ENCODE measurements at regions not wholly inside any gene's neighbourhood (a gene's known extent, or its start where the extent isn't known, plus 50 kb on each side); places are given as distances from the start of the nearest gene placed in this dataset.

DNA sequence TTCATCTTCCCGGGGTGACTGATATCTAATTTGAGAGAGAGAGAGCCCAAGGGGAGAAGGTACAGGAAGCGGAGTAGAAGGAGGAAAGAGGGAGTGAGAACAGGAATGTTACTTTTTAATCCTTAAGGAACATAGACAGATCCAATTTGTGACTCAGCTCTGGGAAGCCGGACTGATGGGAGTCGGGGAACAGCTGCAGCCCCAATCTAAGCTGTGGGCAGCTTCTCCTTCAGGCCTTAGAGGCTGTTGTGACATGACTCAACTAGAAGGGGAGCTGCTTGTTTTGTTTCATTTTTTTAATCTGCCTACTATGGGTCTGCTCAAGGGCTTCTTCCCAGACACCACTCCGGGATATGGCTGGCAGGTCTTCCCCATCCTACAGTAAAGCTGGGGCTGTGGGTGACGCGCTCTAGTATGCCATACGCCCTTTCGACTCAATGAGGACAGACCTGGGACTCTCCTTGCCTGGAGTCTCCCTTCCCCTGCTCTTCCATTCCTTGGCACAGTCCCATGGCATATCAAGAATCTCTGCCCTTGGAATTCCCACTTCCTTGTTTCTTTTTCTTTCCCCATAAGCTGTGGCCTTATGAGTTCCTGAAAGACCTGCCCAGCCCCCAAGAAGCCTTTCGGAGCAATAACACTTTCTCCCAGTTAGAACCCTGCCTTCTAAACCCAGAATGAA, 103.3 kb upstream of the AKIP1 start:
- 80% methylated on average over 7 of the region's 10 CpGs for WGBS (ENCODE audit: insufficient coverage, low coverage, low lambda C conversion rate, missing lambda C conversion rate)
- intact Hi-C loops (cut with DNase I): loop anchor here in 1 of 2 donors (10.0 kb wide), 1 partner anchor 103 kb away; no protein-coding TSS in a partner anchor
- DNase-seq: no peak

DNA sequence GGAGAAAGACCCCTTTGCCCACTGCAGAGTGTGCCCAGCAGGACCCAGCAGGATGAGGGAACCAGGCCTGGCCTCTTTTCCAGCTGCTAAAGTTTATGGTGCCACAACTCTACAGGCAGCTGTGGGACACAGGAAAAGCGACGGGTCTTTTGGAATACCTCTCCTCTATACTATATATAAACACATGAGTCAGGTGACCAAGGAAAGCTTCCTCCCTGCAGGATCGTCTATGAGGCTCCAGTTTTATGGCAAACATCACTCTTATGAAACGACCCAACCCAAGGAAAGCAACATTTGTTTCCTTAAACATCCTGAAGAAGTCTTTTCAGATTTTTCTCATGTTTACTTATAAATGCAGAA, 102.8 kb upstream of the AKIP1 start:
- DNase-seq: no peak
- ATAC-seq: no peak
- intact Hi-C loops (cut with DNase I): loop anchor here in 1 of 2 donors (10.0 kb wide), 1 partner anchor 103 kb away; no protein-coding TSS in a partner anchor
- Histone ChIP-seq H3K4me1 (peaks cover 0 to 18% (median 0%) of the 10 kb centered on the region in 4 donors), H3K9me3 (no peaks in the 10 kb centered on the region), H3K27me3 (no peaks in the 10 kb centered on the region), H3K36me3 (no peaks in the 10 kb centered on the region), H3K4me3 (no peak overlapping the region), H3K27ac (peak overlapping the region in 1 of 3 donors; percentile 29)
- WGBS (ENCODE audit: insufficient coverage, low coverage, low lambda C conversion rate, missing lambda C conversion rate): 22% methylated on average over 2 of the region's 4 CpGs
- no peak for TF ChIP-seq POLR2A (IDR thresholded peaks at IDR 0.05)
- TF ChIP-seq, protein P1, sequence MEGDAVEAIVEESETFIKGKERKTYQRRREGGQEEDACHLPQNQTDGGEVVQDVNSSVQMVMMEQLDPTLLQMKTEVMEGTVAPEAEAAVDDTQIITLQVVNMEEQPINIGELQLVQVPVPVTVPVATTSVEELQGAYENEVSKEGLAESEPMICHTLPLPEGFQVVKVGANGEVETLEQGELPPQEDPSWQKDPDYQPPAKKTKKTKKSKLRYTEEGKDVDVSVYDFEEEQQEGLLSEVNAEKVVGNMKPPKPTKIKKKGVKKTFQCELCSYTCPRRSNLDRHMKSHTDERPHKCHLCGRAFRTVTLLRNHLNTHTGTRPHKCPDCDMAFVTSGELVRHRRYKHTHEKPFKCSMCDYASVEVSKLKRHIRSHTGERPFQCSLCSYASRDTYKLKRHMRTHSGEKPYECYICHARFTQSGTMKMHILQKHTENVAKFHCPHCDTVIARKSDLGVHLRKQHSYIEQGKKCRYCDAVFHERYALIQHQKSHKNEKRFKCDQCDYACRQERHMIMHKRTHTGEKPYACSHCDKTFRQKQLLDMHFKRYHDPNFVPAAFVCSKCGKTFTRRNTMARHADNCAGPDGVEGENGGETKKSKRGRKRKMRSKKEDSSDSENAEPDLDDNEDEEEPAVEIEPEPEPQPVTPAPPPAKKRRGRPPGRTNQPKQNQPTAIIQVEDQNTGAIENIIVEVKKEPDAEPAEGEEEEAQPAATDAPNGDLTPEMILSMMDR (IDR thresholded peaks at IDR 0.05): no peak

More for the DNA sequence above, 103.3 kb upstream of the AKIP1 start:
- TF ChIP-seq, protein P1 (IDR thresholded peaks at IDR 0.05): no peak
- TF ChIP-seq POLR2A (IDR thresholded peaks at IDR 0.05): no peak
- Histone ChIP-seq H3K4me1 (peaks cover 0 to 18% (median 0%) of the 10 kb centered on the region in 4 donors), H3K9me3 (no peaks in the 10 kb centered on the region), H3K36me3 (no peaks in the 10 kb centered on the region), H3K27me3 (no peaks in the 10 kb centered on the region), H3K27ac (peak overlapping the region in 1 of 3 donors; percentile 29), H3K4me3 (no peak overlapping the region)
- ATAC-seq: no peak

DNA sequence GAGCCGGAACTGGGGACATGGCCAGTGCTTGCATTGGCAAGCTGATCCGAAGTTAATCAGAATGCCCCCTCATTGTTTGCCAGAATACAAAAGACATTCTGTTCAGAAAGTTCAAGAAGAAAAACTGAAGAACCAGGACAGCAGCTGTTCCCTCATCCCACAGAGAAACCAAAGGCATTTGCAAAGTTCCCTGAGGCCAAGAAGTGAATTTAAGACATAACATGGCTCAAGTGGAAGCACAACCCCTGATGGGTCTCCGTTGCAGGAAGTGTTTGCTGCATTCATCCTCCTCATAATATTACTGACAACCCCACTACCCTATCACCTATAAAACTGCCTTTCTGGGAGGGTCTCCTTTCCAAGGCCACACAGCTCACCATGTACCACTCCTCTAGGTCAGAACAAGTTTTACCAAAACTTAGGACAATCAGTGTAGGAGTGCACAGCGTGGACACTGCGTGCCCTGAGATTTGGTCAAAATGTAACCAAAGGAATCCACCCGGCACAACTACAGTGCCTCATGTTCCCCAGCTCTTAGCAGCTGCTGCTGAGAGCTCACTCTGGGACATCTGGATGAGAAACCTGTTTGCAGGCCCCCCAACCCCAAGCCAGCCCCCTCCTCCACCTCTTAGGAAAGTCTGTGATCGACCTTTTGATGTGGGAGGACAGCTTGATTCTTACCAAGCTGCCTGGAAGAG, 101.6 kb upstream of the AKIP1 start:
- H3K36me3 ChIP-seq: no peaks in the 10 kb centered on the region
- H3K4me3 ChIP-seq: peak overlapping the region in 1 of 3 donors; percentile 30
- WGBS (ENCODE audit: insufficient coverage, low coverage, low lambda C conversion rate, missing lambda C conversion rate): 82% methylated on average over 5 of the region's 7 CpGs
- peaks cover 0 to 18% (median 0%) of the 10 kb centered on the region in 4 donors for H3K4me1 ChIP-seq
- no peaks in the 10 kb centered on the region for H3K27me3 ChIP-seq
- intact Hi-C loops (cut with DNase I): loop anchor here in 1 of 2 donors (10.0 kb wide), 1 partner anchor 105 kb away; no protein-coding TSS in a partner anchor
- no peaks in the 10 kb centered on the region for H3K9me3 ChIP-seq
- no peak overlapping the region for H3K27ac ChIP-seq
- DNase-seq: no peak
- no peak for ATAC-seq
- TF ChIP-seq, protein P1 (IDR thresholded peaks at IDR 0.05): no peak
- no peak for TF ChIP-seq POLR2A (IDR thresholded peaks at IDR 0.05)

DNA sequence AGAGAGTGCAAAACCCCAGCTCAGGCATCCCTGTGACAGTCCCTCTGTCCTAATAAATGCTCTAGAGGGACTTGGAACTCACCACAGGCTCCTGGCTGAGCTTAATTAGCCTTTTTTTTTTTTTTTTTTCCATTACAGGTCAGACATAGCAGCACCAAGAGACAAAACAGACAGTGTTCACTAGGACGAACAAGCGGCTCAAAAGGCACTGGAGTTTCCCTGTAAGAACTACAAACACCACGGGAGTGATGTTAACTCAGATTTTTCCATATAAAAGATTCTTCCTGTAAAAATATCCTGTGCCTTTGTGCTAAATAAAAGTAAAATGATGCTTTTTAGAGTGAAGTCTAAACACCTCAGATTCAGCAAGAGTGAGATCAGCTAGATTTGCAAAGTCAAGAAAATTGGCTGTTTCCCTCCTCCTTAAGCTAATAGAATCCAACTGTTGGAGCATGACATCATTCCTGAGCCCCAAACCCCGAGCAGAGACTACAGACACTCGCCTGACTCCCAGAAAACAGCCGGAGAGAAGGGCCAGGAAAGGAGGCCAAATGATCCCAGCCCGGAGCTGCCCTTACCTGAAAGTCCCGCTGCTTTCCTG, 101.0 kb upstream of the AKIP1 start:
- intact Hi-C loops (cut with DNase I): loop anchor here (10.0 kb wide), 2 partner anchors 105 to 125 kb away; partner anchors contain the start of genes RPL27A (in 1 of the 2) and TRIM66 (in 1 of the 2)
- TF ChIP-seq, protein P1 (IDR thresholded peaks at IDR 0.05): no peak
- TF ChIP-seq POLR2A (IDR thresholded peaks at IDR 0.05): no peak
- H3K9me3 ChIP-seq: no peaks in the 10 kb centered on the region
- H3K27ac ChIP-seq: peak overlapping the region in 2 of 3 donors; percentile 39 to 45
- peaks cover 0 to 18% (median 0%) of the 10 kb centered on the region in 4 donors for H3K4me1 ChIP-seq
- DNase-seq (no peak), ATAC-seq (no peak)
- no peaks in the 10 kb centered on the region for H3K36me3 ChIP-seq
- WGBS (ENCODE audit: insufficient coverage, low coverage, low lambda C conversion rate, missing lambda C conversion rate): 15% methylated on average over 7 of the region's 8 CpGs
- no peaks in the 10 kb centered on the region for H3K27me3 ChIP-seq
- peak overlapping the region; percentile 30 to 51 (median 36) for H3K4me3 ChIP-seq

Data from right lobe of liver (tissue), 6 donors.